BE2C (cell line): ENCODE measurements at regions not wholly inside any gene's neighbourhood (a gene's known extent, or its start where the extent isn't known, plus 50 kb on each side); places are given as distances from the start of the nearest gene placed in this dataset.
A peak's percentile ranks its signal among the peaks of the same experiment; 100 is the strongest.

Experiments used
- DNase-seq: peaks from one replicate; pipeline ENCODE4 v3.0.0-alpha.2; 2020
- H3K27me3 ChIP-seq: fragments of 250-450 bp; sonication (Bioruptor Pico); 2 replicates; pipeline ENCODE4 v1.5.1; 2020; ENCODE audit warnings: mild to moderate bottlenecking
- H3K36me3 ChIP-seq: fragments of 250-450 bp; sonication (Bioruptor Pico); 2 replicates; pipeline ENCODE4 v1.5.1; 2020; ENCODE audit warnings: mild to moderate bottlenecking
- H3K4me1 ChIP-seq: fragments of 250-450 bp; sonication (Bioruptor Pico); 2 replicates; pipeline ENCODE4 v1.5.1; 2020
- H3K4me3 ChIP-seq: 2 replicates; pipeline ENCODE4 v1.5.1; 2011; ENCODE audit warnings: low read depth, low read length
- H3K9me3 ChIP-seq: fragments of 250-450 bp; sonication (Bioruptor Pico); 2 replicates; pipeline ENCODE4 v1.5.1; 2020
- CTCF ChIP-seq: IDR thresholded peaks from 2 replicates; pipeline ENCODE4 v1.5.1; 2012; ENCODE audit warnings: mild to moderate bottlenecking, low read depth, low read length

DNA sequence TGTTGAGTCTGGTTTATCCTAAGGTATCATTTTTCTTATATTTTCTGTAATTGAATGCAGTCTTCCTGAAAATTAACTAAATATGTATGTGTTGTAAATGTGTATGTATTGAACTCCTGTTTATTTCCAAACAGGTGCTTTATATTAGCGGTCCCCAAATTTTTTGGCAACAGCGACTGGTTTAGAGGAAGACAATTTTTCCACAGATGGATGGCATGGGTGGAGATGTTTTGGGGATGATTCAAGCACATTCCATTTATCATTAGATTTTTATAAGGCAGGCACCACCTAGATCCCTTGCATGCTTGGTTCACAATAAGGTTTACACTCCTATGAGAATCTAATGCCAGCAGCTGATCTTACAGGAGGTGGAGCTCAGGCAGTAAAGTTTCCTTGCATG, 210.5 kb upstream of the ANO3 start:
- DNase-seq = no peak
- no peaks in the 10 kb centered on the region for H3K27me3 ChIP-seq
- H3K9me3 ChIP-seq = no peaks in the 10 kb centered on the region
- no peak overlapping the region for H3K4me3 ChIP-seq
- no peaks in the 10 kb centered on the region for H3K4me1 ChIP-seq
- no peaks in the 10 kb centered on the region for H3K36me3 ChIP-seq
- TF ChIP-seq CTCF = no peak

GRCh38 chr11:26126741-26127140, 205.2 kb upstream of the ANO3 start:
- Histone ChIP-seq H3K9me3 (no peaks in the 10 kb centered on the region), H3K4me3 (no peak overlapping the region), H3K36me3 (no peaks in the 10 kb centered on the region), H3K4me1 (no peaks in the 10 kb centered on the region), H3K27me3 (no peaks in the 10 kb centered on the region)
- no peak for DNase-seq
- no peak for TF ChIP-seq CTCF

DNA sequence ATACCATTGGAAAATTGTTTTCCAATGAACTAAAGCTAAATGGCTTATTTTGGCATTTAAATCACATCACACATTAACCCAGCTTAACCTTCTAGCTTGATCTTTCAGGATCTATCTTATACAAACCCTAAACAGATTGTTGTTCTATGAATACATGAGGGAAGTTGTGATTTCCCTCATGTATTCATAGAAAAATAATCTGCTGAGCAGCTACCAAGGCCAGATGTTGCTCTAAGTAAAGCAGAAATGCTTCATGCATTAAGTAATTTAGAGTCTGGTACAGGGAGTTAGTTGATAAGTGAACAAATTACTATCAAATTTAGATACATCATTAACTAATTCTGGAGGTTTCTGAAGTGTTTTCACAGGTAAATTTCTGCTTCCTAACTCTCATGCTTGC, 204.6 kb upstream of the ANO3 start:
- no peak for TF ChIP-seq CTCF
- Histone ChIP-seq H3K36me3 (no peaks in the 10 kb centered on the region), H3K4me3 (no peak overlapping the region), H3K4me1 (no peaks in the 10 kb centered on the region), H3K27me3 (no peaks in the 10 kb centered on the region), H3K9me3 (no peaks in the 10 kb centered on the region)
- no peak for DNase-seq

- Histone ChIP-seq H3K27me3 (no peaks in the 10 kb centered on the region), H3K4me1 (no peaks in the 10 kb centered on the region), H3K9me3 (no peaks in the 10 kb centered on the region), H3K4me3 (no peak overlapping the region), H3K36me3 (no peaks in the 10 kb centered on the region)
- no peak for DNase-seq
- no peak for TF ChIP-seq CTCF
Observed at GRCh38 chr11:26131406-26131805, 200.5 kb upstream of the ANO3 start.

- Histone ChIP-seq H3K27me3 (no peaks in the 10 kb centered on the region), H3K4me3 (no peak overlapping the region), H3K36me3 (no peaks in the 10 kb centered on the region), H3K9me3 (no peaks in the 10 kb centered on the region), H3K4me1 (no peaks in the 10 kb centered on the region)
- TF ChIP-seq CTCF = no peak
- no peak for DNase-seq
Observed at GRCh38 chr11:26134053-26134452, 197.9 kb upstream of the ANO3 start.

DNA sequence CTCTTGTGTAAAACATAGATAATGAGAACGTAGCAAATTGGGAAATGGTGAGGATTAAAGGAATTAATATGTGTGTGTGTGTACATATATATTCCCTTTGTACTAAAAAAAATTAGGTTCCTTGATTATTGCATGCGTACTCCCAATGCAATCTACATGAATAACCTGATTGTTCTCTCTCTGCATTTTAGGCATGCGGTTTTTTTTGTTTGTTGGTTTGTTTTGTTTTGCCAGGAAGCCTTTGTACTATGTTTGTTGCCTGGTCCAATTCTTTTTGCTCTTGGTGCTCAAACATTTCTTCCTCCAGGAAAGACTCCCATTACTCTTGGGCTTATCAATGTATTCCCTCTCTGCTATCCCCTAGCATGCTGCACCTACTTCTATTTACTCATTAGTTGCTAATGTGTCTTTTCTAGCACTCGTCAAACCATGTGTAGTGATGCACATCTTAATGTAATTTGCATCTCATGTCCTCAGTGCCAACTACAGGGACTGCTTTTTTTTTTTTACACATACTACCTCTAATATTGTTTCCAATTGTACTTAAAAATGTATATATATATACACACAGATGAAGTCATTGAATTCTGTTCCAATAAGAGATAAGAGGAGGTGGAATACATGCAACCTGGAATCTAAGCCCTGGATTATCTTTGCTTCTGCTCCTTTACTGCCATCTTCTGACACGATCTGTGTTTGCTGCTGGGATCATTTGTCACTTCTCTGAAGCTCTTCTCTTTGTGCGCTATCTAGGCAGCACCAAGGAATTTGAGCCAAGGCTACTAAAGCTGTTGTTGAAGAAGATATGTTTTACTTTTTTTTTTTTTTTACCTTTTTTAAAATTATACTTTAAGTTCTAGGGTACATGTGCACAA, 197.2 kb upstream of the ANO3 start:
- H3K4me3 ChIP-seq = no peak overlapping the region
- peak; percentile 60 for TF ChIP-seq CTCF

More for the DNA sequence above, 197.2 kb upstream of the ANO3 start:
- H3K9me3 ChIP-seq = no peaks in the 10 kb centered on the region
- peak; percentile 4 for DNase-seq
- no peaks in the 10 kb centered on the region for H3K36me3 ChIP-seq
- H3K27me3 ChIP-seq = no peaks in the 10 kb centered on the region
- no peaks in the 10 kb centered on the region for H3K4me1 ChIP-seq
